ENCODE measurements at regions not wholly inside any gene's neighbourhood (a gene's known extent, or its start where the extent isn't known, plus 50 kb on each side); places are given as distances from the start of the nearest gene placed in this dataset.
"Not testable (repeated sequence)": the region's sequence is repeated elsewhere in the genome, so short reads cannot be mapped to it uniquely, and the experiment has no call there.

GRCh38 chr10:33031171-33031570, 73.1 kb upstream of the ITGB1 start:
- TF ChIP-seq CTCF (IDR thresholded peaks at IDR 0.05; ENCODE audit: control extremely low read depth, extremely low read depth), result no peak
- Histone ChIP-seq H3K9ac (ENCODE audit: insufficient read depth in 1 of 2, low read length in 2 of 2) (no peak overlapping the region), H3K27me3 (ENCODE audit: control insufficient read depth in 3 of 3, insufficient read depth in 3 of 3, low read length in 2 of 3) (no peaks in the 10 kb centered on the region), H3K4me3 (no peak overlapping the region), H3K9me3 (ENCODE audit: control insufficient read depth in 4 of 4, insufficient read depth in 3 of 4, low read length in 3 of 4) (no peaks in the 10 kb centered on the region), H3K36me3 (ENCODE audit: control insufficient read depth in 4 of 4, insufficient read depth in 4 of 4, low read length in 4 of 4) (no peaks in the 10 kb centered on the region), H3K27ac (ENCODE audit: low read depth in 1 of 2, low read length in 1 of 2) (no peak overlapping the region), H3K4me1 (ENCODE audit: control insufficient read depth in 5 of 5, insufficient read depth in 5 of 5, low read length in 5 of 5) (no peaks in the 10 kb centered on the region)
- ATAC-seq (ENCODE audit: insufficient read depth, low FRiP score), result no peak
- WGBS, 2 donors, result 93 to 94% methylated on average over 5 of the region's 5 CpGs
- no peak for DNase-seq

- not testable (repeated sequence) for H3K9ac ChIP-seq (ENCODE audit: insufficient read depth in 1 of 2, low read length in 2 of 2)
- WGBS, 2 donors, result 92 to 95% methylated on average over 5 of the region's 5 CpGs
Measured at GRCh38 chr10:33028515-33028914, 70.5 kb upstream of the ITGB1 start.

GRCh38 chr10:33027088-33027487, 69.1 kb upstream of the ITGB1 start:
- WGBS, 2 donors, result 93 to 95% methylated on average over 6 of the region's 6 CpGs
- H3K9ac ChIP-seq (ENCODE audit: insufficient read depth in 1 of 2, low read length in 2 of 2), result no peak overlapping the region
- H3K36me3 ChIP-seq (ENCODE audit: control insufficient read depth in 4 of 4, insufficient read depth in 4 of 4, low read length in 4 of 4), result no peaks in the 10 kb centered on the region
- no peaks in the 10 kb centered on the region for H3K9me3 ChIP-seq (ENCODE audit: control insufficient read depth in 4 of 4, insufficient read depth in 3 of 4, low read length in 3 of 4)
- DNase-seq, result no peak
- no peak for ATAC-seq (ENCODE audit: insufficient read depth, low FRiP score)
- no peaks in the 10 kb centered on the region for H3K27me3 ChIP-seq (ENCODE audit: control insufficient read depth in 3 of 3, insufficient read depth in 3 of 3, low read length in 2 of 3)
- TF ChIP-seq CTCF (IDR thresholded peaks at IDR 0.05; ENCODE audit: control extremely low read depth, extremely low read depth), result no peak
- H3K4me1 ChIP-seq (ENCODE audit: control insufficient read depth in 5 of 5, insufficient read depth in 5 of 5, low read length in 5 of 5), result no peaks in the 10 kb centered on the region
- no peak overlapping the region for H3K4me3 ChIP-seq
- H3K27ac ChIP-seq (ENCODE audit: low read depth in 1 of 2, low read length in 1 of 2), result no peak overlapping the region

More at GRCh38 chr10:33028515-33028914, 70.5 kb upstream of the ITGB1 start:
- not testable (repeated sequence) for DNase-seq; ATAC-seq (ENCODE audit: insufficient read depth, low FRiP score); H3K27me3 ChIP-seq (ENCODE audit: control insufficient read depth in 3 of 3, insufficient read depth in 3 of 3, low read length in 2 of 3); H3K36me3 ChIP-seq (ENCODE audit: control insufficient read depth in 4 of 4, insufficient read depth in 4 of 4, low read length in 4 of 4); H3K27ac ChIP-seq (ENCODE audit: low read depth in 1 of 2, low read length in 1 of 2); H3K4me1 ChIP-seq (ENCODE audit: control insufficient read depth in 5 of 5, insufficient read depth in 5 of 5, low read length in 5 of 5); H3K9me3 ChIP-seq (ENCODE audit: control insufficient read depth in 4 of 4, insufficient read depth in 3 of 4, low read length in 3 of 4); H3K4me3 ChIP-seq

- Histone ChIP-seq H3K27me3 (ENCODE audit: control insufficient read depth in 3 of 3, insufficient read depth in 3 of 3, low read length in 2 of 3) (no peaks in the 10 kb centered on the region), H3K27ac (ENCODE audit: low read depth in 1 of 2, low read length in 1 of 2) (no peak overlapping the region), H3K4me1 (ENCODE audit: control insufficient read depth in 5 of 5, insufficient read depth in 5 of 5, low read length in 5 of 5) (no peaks in the 10 kb centered on the region), H3K36me3 (ENCODE audit: control insufficient read depth in 4 of 4, insufficient read depth in 4 of 4, low read length in 4 of 4) (no peaks in the 10 kb centered on the region), H3K9ac (ENCODE audit: insufficient read depth in 1 of 2, low read length in 2 of 2) (no peak overlapping the region), H3K4me3 (no peak overlapping the region), H3K9me3 (ENCODE audit: control insufficient read depth in 4 of 4, insufficient read depth in 3 of 4, low read length in 3 of 4) (no peaks in the 10 kb centered on the region)
- ATAC-seq (ENCODE audit: insufficient read depth, low FRiP score) (no peak), DNase-seq (no peak)
- TF ChIP-seq CTCF (IDR thresholded peaks at IDR 0.05; ENCODE audit: control extremely low read depth, extremely low read depth), result no peak
- WGBS, 2 donors, result 77 to 84% methylated on average over 3 of the region's 3 CpGs
Measured at GRCh38 chr10:33026422-33026821, 68.4 kb upstream of the ITGB1 start.
